ENCODE measurements at regions not wholly inside any gene's neighbourhood (a gene's known extent, or its start where the extent isn't known, plus 50 kb on each side); places are given as distances from the start of the nearest gene placed in this dataset.

DNA sequence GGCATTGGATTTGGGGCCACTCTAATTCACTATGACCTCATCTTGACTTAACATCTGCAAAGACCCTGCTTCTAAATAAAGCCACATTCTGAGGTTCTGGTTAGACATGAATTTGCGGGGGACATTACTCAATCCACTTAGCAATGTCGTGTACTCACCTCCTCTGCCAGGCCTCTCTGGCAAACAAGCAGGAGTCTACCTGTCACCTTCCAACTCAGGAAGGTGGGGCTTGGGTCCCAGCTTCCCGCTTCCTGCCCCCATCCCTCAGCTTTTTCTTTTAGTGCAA lies 177.8 kb downstream of the PSMG1 start:
- TF ChIP-seq, protein P1, sequence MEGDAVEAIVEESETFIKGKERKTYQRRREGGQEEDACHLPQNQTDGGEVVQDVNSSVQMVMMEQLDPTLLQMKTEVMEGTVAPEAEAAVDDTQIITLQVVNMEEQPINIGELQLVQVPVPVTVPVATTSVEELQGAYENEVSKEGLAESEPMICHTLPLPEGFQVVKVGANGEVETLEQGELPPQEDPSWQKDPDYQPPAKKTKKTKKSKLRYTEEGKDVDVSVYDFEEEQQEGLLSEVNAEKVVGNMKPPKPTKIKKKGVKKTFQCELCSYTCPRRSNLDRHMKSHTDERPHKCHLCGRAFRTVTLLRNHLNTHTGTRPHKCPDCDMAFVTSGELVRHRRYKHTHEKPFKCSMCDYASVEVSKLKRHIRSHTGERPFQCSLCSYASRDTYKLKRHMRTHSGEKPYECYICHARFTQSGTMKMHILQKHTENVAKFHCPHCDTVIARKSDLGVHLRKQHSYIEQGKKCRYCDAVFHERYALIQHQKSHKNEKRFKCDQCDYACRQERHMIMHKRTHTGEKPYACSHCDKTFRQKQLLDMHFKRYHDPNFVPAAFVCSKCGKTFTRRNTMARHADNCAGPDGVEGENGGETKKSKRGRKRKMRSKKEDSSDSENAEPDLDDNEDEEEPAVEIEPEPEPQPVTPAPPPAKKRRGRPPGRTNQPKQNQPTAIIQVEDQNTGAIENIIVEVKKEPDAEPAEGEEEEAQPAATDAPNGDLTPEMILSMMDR (IDR thresholded peaks at IDR 0.05; ENCODE audit: extremely low read depth in 1 of 2, insufficient read depth in 1 of 2, low read depth in 1 of 2, low read length in 2 of 2) = no peak
- TF ChIP-seq POLR2AphosphoS5 (IDR thresholded peaks at IDR 0.05; ENCODE audit: insufficient read depth, low read depth, low read length) = no peak
- TF ChIP-seq, protein P2, sequence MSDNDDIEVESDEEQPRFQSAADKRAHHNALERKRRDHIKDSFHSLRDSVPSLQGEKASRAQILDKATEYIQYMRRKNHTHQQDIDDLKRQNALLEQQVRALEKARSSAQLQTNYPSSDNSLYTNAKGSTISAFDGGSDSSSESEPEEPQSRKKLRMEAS (IDR thresholded peaks at IDR 0.05; ENCODE audit: insufficient read depth, insufficient read length) = no peak
- TF ChIP-seq POLR2A (IDR thresholded peaks at IDR 0.05; ENCODE audit: low read depth, low read length) = no peak
- TF ChIP-seq MYC (IDR thresholded peaks at IDR 0.05; ENCODE audit: low read depth, low read length) = no peak
- TF ChIP-seq GATA2 (IDR thresholded peaks at IDR 0.05; ENCODE audit: insufficient read depth, insufficient read length, low read depth, low read length) = no peak
- no peak for TF ChIP-seq EZH2 (IDR thresholded peaks at IDR 0.05; ENCODE audit: borderline replicate concordance, low read depth, low read length, severe bottlenecking)
- no peak for TF ChIP-seq JUN (IDR thresholded peaks at IDR 0.05; ENCODE audit: borderline replicate concordance, insufficient read depth, insufficient read length, low read depth)
- no peak for TF ChIP-seq FOS (IDR thresholded peaks at IDR 0.05; ENCODE audit: borderline replicate concordance, insufficient read depth, low read length)

Data from endothelial cell of umbilical vein (primary cell).